ENCODE measurements at regions not wholly inside any gene's neighbourhood (a gene's known extent, or its start where the extent isn't known, plus 50 kb on each side); places are given as distances from the start of the nearest gene placed in this dataset.

DNA sequence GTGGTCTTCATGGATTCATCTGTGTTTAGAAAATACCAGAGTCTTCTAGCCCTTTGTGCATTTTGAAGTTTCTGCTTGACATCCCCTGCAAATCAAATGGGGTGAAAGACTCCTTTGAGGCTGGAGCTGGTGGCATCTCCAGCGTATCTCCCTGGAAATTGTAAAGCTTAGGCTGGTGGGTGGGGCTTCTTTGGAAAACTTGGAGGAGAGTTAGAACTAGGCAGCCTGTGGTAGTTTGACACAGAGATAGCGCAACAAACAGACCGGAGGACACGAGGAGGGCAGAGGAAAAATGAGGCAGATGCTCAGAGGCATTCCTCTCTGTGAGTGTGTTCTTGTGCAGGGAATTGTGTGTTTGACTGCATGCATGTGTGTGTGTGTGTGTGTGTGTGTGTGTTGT lies 116.3 kb downstream of the IRX5 start:
- H3K9me3 Mint-ChIP-seq (ENCODE audit: low read depth, unreplicated experiment) = no peaks in the 10 kb centered on the region
- CTCF ChIA-PET = no interaction called here

DNA sequence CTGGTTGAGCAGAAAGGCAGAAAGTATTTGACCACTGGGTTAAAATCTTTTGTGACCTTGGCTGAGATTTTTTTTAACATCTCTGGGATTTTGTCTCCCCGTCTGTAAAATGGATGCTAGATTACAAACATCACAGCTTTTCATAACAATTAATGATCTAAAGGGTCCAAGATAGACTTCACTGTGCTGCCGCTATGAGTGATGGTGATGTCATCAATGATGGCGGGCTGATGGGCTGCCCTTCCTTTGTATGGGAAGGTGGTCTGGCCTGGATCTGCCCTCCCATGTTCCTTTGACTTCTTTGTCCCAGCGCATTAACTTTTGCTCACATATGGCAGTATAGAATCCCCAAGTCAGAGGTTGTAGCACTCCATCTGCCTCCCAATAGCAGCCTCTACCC lies 116.7 kb downstream of the IRX5 start:
- TF ChIP-seq, protein P1, sequence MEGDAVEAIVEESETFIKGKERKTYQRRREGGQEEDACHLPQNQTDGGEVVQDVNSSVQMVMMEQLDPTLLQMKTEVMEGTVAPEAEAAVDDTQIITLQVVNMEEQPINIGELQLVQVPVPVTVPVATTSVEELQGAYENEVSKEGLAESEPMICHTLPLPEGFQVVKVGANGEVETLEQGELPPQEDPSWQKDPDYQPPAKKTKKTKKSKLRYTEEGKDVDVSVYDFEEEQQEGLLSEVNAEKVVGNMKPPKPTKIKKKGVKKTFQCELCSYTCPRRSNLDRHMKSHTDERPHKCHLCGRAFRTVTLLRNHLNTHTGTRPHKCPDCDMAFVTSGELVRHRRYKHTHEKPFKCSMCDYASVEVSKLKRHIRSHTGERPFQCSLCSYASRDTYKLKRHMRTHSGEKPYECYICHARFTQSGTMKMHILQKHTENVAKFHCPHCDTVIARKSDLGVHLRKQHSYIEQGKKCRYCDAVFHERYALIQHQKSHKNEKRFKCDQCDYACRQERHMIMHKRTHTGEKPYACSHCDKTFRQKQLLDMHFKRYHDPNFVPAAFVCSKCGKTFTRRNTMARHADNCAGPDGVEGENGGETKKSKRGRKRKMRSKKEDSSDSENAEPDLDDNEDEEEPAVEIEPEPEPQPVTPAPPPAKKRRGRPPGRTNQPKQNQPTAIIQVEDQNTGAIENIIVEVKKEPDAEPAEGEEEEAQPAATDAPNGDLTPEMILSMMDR (IDR thresholded peaks at IDR 0.05; ENCODE audit: unreplicated experiment) = no peak
- H3K9me3 Mint-ChIP-seq (ENCODE audit: low read depth, unreplicated experiment) = no peaks in the 10 kb centered on the region
- no peak overlapping the region for H3K4me3 Mint-ChIP-seq (ENCODE audit: low read depth, unreplicated experiment)
- DNase-seq = no peak
- H3K4me1 Mint-ChIP-seq (ENCODE audit: low read depth, unreplicated experiment) = no peaks in the 10 kb centered on the region
- H3K27ac Mint-ChIP-seq (ENCODE audit: unreplicated experiment) = no peak overlapping the region
- no peaks in the 10 kb centered on the region for H3K36me3 Mint-ChIP-seq (ENCODE audit: insufficient read depth, unreplicated experiment)
- intact Hi-C loops (cut with micrococcal nuclease; ENCODE audit: unreplicated experiment) = no loop called here
- peaks cover 60% of the 10 kb centered on the region for H3K27me3 Mint-ChIP-seq (ENCODE audit: unreplicated experiment)
- CTCF ChIA-PET = no interaction called here
- BruUV-seq (replicated peaks) = no TSS peak

More for the DNA sequence above, 116.3 kb downstream of the IRX5 start:
- Mint-ChIP-seq H3K4me3 (ENCODE audit: low read depth, unreplicated experiment) (no peak overlapping the region), H3K27ac (ENCODE audit: unreplicated experiment) (no peak overlapping the region), H3K4me1 (ENCODE audit: low read depth, unreplicated experiment) (no peaks in the 10 kb centered on the region), H3K36me3 (ENCODE audit: insufficient read depth, unreplicated experiment) (no peaks in the 10 kb centered on the region), H3K27me3 (ENCODE audit: unreplicated experiment) (peaks cover 56% of the 10 kb centered on the region)
- DNase-seq = no peak
- TF ChIP-seq, protein P1 (IDR thresholded peaks at IDR 0.05; ENCODE audit: unreplicated experiment) = no peak
- no TSS peak for BruUV-seq (replicated peaks)
- intact Hi-C loops (cut with micrococcal nuclease; ENCODE audit: unreplicated experiment) = no loop called here

DNA sequence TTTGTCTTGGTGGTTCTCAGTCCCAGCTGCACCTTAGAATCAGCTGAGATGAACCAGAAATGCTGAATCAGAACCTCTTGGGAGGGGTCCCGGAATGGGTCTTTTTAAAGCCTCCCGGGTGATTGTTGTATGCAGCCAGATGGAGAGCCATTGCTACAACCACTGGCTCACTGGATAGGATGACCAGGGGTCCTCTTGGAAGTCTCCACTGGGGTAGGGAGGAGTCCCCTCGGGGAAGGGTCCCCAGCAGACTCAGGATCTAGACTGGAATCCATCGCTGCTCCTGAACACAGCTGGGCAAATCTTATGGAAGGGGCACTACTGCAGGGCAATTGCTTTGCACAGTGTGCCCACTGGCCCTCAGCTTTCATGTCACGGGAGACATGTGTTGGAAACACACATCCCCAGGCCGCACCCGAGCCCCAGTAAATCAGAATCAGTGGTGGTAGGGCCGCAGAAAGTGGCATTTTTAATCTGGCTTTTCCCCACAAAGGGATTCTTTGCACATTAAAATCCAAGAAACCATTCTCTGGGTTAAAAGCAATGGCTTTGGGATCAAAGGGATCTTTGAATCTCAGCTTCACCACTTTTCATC lies 117.3 kb downstream of the IRX5 start:
- BruUV-seq (replicated peaks) = no TSS peak
- Mint-ChIP-seq H3K27me3 (ENCODE audit: unreplicated experiment) (peaks cover 62% of the 10 kb centered on the region), H3K36me3 (ENCODE audit: insufficient read depth, unreplicated experiment) (no peaks in the 10 kb centered on the region), H3K4me1 (ENCODE audit: low read depth, unreplicated experiment) (no peaks in the 10 kb centered on the region), H3K27ac (ENCODE audit: unreplicated experiment) (no peak overlapping the region), H3K9me3 (ENCODE audit: low read depth, unreplicated experiment) (no peaks in the 10 kb centered on the region), H3K4me3 (ENCODE audit: low read depth, unreplicated experiment) (no peak overlapping the region)
- TF ChIP-seq, protein P1 (IDR thresholded peaks at IDR 0.05; ENCODE audit: unreplicated experiment) = no peak
- CTCF ChIA-PET = no interaction called here
- no peak for DNase-seq
- intact Hi-C loops (cut with micrococcal nuclease; ENCODE audit: unreplicated experiment) = no loop called here

DNA sequence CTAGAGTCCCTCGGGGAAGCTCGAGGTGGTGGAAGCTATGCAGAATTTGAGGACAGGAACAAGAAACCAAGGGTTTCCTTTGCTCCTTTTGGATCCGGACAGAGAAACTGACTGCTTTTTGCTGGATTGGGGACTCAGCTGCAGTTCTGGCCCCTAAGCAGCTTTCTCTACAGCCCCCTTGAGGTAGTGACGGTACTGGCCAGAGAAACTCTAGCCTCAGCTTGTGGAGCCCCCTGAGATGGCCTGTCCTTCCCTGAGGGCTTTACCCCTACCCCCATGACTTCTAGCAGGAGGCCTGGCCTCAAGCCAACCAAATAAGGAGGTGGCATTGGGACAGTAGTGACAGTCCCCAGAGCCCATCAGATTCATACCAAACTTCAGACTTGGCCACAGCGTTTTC lies 118.1 kb downstream of the IRX5 start:
- no TSS peak for BruUV-seq (replicated peaks)
- CTCF ChIA-PET = no interaction called here
- TF ChIP-seq, protein P1 (IDR thresholded peaks at IDR 0.05; ENCODE audit: unreplicated experiment) = no peak
- no peaks in the 10 kb centered on the region for H3K4me1 Mint-ChIP-seq (ENCODE audit: low read depth, unreplicated experiment)
- H3K9me3 Mint-ChIP-seq (ENCODE audit: low read depth, unreplicated experiment) = no peaks in the 10 kb centered on the region
- H3K27me3 Mint-ChIP-seq (ENCODE audit: unreplicated experiment) = peaks cover 59% of the 10 kb centered on the region
- no peak overlapping the region for H3K4me3 Mint-ChIP-seq (ENCODE audit: low read depth, unreplicated experiment)
- no peaks in the 10 kb centered on the region for H3K36me3 Mint-ChIP-seq (ENCODE audit: insufficient read depth, unreplicated experiment)
- DNase-seq = no peak
- no peak overlapping the region for H3K27ac Mint-ChIP-seq (ENCODE audit: unreplicated experiment)
- intact Hi-C loops (cut with micrococcal nuclease; ENCODE audit: unreplicated experiment) = no loop called here
